GM23338 (cell line): ENCODE measurements at regions not wholly inside any gene's neighbourhood (a gene's known extent, or its start where the extent isn't known, plus 50 kb on each side); places are given as distances from the start of the nearest gene placed in this dataset.

Experiments
- ATAC-seq: fragments of 200-7000 bp; cut with Tn5 transposase; 3 replicates; pipeline ENCODE4 v1.9.1; 2020
- DNase-seq: peaks from one replicate; pipeline ENCODE4 v3.0.0-alpha.2; 2015; ENCODE audit warnings: low spot score
- H2AFZ ChIP-seq: fragments of 200-600 bp; sonication (generic); 2 replicates; pipeline ENCODE4 v1.8.0; 2016; ENCODE audit warnings: antibody characterized with exemption, mild to moderate bottlenecking, moderate library complexity
- H3F3A ChIP-seq: fragments of 200-600 bp; sonication (generic); replicated peaks from 2 replicates; pipeline ENCODE4 v1.8.0; 2017; ENCODE audit warnings: antibody characterized with exemption, mixed run types, low read depth
- H3K27ac ChIP-seq: fragments of 200-600 bp; sonication (generic); 2 replicates; pipeline ENCODE4 v1.6.1; 2016; ENCODE audit warnings: low read depth
- H3K27me3 ChIP-seq: fragments of 200-600 bp; sonication (generic); 2 replicates; pipeline ENCODE4 v1.8.0; 2016; ENCODE audit warnings: mild to moderate bottlenecking, mixed run types, moderate library complexity; ENCODE audit not compliant: insufficient read depth
- H3K36me3 ChIP-seq: fragments of 200-600 bp; sonication (generic); 2 replicates; pipeline ENCODE4 v1.8.0; 2016; ENCODE audit warnings: mild to moderate bottlenecking; ENCODE audit not compliant: insufficient read depth
- H3K4me1 ChIP-seq: fragments of 200-600 bp; sonication (generic); 2 replicates; pipeline ENCODE4 v1.8.0; 2016; ENCODE audit warnings: mild to moderate bottlenecking, moderate library complexity; ENCODE audit not compliant: insufficient read depth
- H3K4me2 ChIP-seq: fragments of 200-600 bp; sonication (generic); 2 replicates; pipeline ENCODE4 v1.7.1; 2017; ENCODE audit warnings: mixed run types
- H3K4me3 ChIP-seq: fragments of 200-600 bp; sonication (generic); 2 replicates; pipeline ENCODE4 v1.6.1; 2016; ENCODE audit warnings: mixed run types
- H3K79me2 ChIP-seq: fragments of 200-600 bp; sonication (generic); replicated peaks from 2 replicates; pipeline ENCODE4 v1.8.0; 2017; ENCODE audit warnings: mild to moderate bottlenecking; ENCODE audit not compliant: insufficient read depth
- H3K9me2 ChIP-seq: fragments of 200-600 bp; sonication (generic); 2 replicates; pipeline ENCODE4 v1.8.0; 2017; ENCODE audit not compliant: insufficient read depth
- H4K20me1 ChIP-seq: fragments of 200-600 bp; sonication (generic); replicated peaks from 2 replicates; pipeline ENCODE4 v1.8.0; 2017; ENCODE audit warnings: mild to moderate bottlenecking; ENCODE audit not compliant: insufficient read depth
- H3K27ac Mint-ChIP-seq: 2 replicates; pipeline ENCODE4 v1.8.0; 2020; ENCODE audit warnings: inconsistent platforms, mild to moderate bottlenecking, moderate library complexity, mixed read lengths
- H3K27me3 Mint-ChIP-seq: 3 replicates; pipeline ENCODE4 v1.8.0; 2022; ENCODE audit warnings: low read depth, mild to moderate bottlenecking, moderate library complexity, mixed read lengths, inconsistent platforms; ENCODE audit not compliant: insufficient read depth, poor library complexity
- H3K36me3 Mint-ChIP-seq: 3 replicates; pipeline ENCODE4 v1.8.0; 2021; ENCODE audit warnings: low read depth, mild to moderate bottlenecking, inconsistent platforms, moderate library complexity, mixed read lengths
- H3K4me1 Mint-ChIP-seq: 3 replicates; pipeline ENCODE4 v1.8.0; 2020; ENCODE audit warnings: mild to moderate bottlenecking, inconsistent platforms, mixed read lengths
- H3K4me3 Mint-ChIP-seq: 3 replicates; pipeline ENCODE4 v1.8.0; 2021; ENCODE audit warnings: moderate library complexity, mild to moderate bottlenecking, inconsistent platforms, mixed read lengths
- H3K9me3 Mint-ChIP-seq: 3 replicates; pipeline ENCODE4 v1.8.0; 2020; ENCODE audit warnings: moderate library complexity, mild to moderate bottlenecking, inconsistent platforms, mixed read lengths
- EZH2 ChIP-seq: fragments of 200-600 bp; sonication (generic); IDR thresholded peaks from one replicate; pipeline ENCODE4 v1.8.0; 2017; ENCODE audit warnings: antibody characterized with exemption, mild to moderate bottlenecking, low read depth; ENCODE audit not compliant: unreplicated experiment
- EZH2phosphoT487 ChIP-seq: fragments of 200-600 bp; sonication (generic); IDR thresholded peaks from one replicate; pipeline ENCODE4 v1.8.1; 2018; ENCODE audit warnings: antibody characterized with exemption; ENCODE audit not compliant: unreplicated experiment
- JUNB ChIP-seq: IDR thresholded peaks from one replicate; pipeline ENCODE4 v1.6.1; 2016; ENCODE audit warnings: antibody characterized with exemption; ENCODE audit not compliant: unreplicated experiment
- NANOG ChIP-seq: IDR thresholded peaks from 2 replicates; pipeline ENCODE4 v1.6.1; 2016; ENCODE audit warnings: antibody characterized with exemption, borderline replicate concordance
- POLR2AphosphoS5 ChIP-seq: IDR thresholded peaks from 2 replicates; pipeline ENCODE4 v1.6.1; 2016; ENCODE audit warnings: antibody characterized with exemption, low read depth
- ZNF114 ChIP-seq: fragments of 250-450 bp; sonication (Bioruptor Pico); IDR thresholded peaks from 2 replicates; pipeline ENCODE4 v1.5.0; 2020; ENCODE audit warnings: mild to moderate bottlenecking, moderate library complexity
- ZNF331 ChIP-seq: fragments of 250-450 bp; sonication (Bioruptor Pico); IDR thresholded peaks from 2 replicates; pipeline ENCODE4 v1.5.0; 2020; ENCODE audit warnings: low read depth, mild to moderate bottlenecking, moderate library complexity
- TF ChIP-seq, protein P1 (sequence below): IDR thresholded peaks from 2 replicates; pipeline ENCODE4 v1.6.1; 2016; ENCODE audit warnings: antibody characterized with exemption
- TF ChIP-seq, protein P2 (sequence below), 2 experiments: fragments of 200-600 bp in 1 of 2; sonication (generic) in 1 of 2; conservative IDR thresholded peaks; 2 replicates each; pipeline versions ENCODE4 v1.5.1 to v1.6.1; 2016 to 2017; ENCODE audit warnings: antibody characterized with exemption in 2 of 2, low read depth in 2 of 2, mild to moderate bottlenecking in 2 of 2, moderate library complexity in 1 of 2
- TF ChIP-seq, protein P3 (sequence below): IDR thresholded peaks from one replicate; pipeline ENCODE4 v1.6.1; 2018; ENCODE audit warnings: antibody characterized with exemption; ENCODE audit not compliant: unreplicated experiment
- TF ChIP-seq, protein P4 (sequence below): fragments of 250-450 bp; sonication (Bioruptor Pico); IDR thresholded peaks from 2 replicates; pipeline ENCODE4 v1.5.0; 2020; ENCODE audit warnings: mild to moderate bottlenecking, moderate library complexity

DNA sequence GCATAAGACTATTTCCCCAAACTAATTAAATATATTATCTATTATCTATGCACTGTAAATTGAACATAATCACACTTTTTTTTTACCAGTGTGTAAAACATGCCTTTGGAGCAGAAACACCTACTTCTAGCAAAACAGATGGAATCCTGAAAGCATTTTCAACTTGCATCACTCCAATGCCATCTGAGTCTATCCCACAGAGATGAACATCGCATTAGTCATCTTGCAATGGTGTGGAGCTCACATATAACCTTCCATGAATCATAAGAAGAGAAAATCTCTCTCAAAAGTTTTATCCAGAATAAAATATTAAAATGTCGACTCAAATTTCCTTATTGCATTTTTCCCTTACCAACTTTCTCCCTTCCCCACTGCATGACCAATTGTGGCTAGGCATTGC lies 406.7 kb upstream of the ACTRT1 start (continued):
- TF ChIP-seq, protein P1, sequence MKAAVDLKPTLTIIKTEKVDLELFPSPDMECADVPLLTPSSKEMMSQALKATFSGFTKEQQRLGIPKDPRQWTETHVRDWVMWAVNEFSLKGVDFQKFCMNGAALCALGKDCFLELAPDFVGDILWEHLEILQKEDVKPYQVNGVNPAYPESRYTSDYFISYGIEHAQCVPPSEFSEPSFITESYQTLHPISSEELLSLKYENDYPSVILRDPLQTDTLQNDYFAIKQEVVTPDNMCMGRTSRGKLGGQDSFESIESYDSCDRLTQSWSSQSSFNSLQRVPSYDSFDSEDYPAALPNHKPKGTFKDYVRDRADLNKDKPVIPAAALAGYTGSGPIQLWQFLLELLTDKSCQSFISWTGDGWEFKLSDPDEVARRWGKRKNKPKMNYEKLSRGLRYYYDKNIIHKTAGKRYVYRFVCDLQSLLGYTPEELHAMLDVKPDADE = no peak
- TF ChIP-seq, protein P2, sequence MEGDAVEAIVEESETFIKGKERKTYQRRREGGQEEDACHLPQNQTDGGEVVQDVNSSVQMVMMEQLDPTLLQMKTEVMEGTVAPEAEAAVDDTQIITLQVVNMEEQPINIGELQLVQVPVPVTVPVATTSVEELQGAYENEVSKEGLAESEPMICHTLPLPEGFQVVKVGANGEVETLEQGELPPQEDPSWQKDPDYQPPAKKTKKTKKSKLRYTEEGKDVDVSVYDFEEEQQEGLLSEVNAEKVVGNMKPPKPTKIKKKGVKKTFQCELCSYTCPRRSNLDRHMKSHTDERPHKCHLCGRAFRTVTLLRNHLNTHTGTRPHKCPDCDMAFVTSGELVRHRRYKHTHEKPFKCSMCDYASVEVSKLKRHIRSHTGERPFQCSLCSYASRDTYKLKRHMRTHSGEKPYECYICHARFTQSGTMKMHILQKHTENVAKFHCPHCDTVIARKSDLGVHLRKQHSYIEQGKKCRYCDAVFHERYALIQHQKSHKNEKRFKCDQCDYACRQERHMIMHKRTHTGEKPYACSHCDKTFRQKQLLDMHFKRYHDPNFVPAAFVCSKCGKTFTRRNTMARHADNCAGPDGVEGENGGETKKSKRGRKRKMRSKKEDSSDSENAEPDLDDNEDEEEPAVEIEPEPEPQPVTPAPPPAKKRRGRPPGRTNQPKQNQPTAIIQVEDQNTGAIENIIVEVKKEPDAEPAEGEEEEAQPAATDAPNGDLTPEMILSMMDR (conservative IDR thresholded peaks at IDR 0.05; ENCODE audit: low read depth in 2 of 2) = no peak
- TF ChIP-seq ZNF331 (CRISPR knock-in tag) (no peak), ZNF114 (CRISPR knock-in tag) (no peak)

DNA sequence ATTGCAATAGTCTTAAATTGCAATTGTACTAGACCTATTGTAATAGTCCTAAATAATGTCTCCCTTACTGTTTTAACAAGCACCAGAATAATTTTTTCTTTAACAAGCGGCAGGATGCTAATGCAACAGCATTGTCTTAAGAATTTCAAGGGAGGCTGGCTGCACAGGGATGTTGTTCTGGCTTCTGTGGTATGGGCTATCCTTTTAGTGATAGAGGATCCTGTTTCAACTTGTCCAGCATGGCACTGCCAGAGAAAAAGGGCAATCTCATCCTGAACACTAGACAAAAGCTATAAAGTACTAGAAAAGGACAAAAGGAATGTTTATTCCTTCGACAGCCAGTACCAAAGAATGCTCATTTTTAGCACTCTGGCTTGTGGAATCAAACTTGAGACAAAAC lies 405.5 kb upstream of the ACTRT1 start:
- Histone ChIP-seq H3K9me2 (no peaks in the 10 kb centered on the region), H3K36me3 (no peaks in the 10 kb centered on the region), H3K27me3 (no peaks in the 10 kb centered on the region), H3K4me3 (no peak overlapping the region), H3K27ac (no peak overlapping the region), H4K20me1 (no peaks in the 10 kb centered on the region), H2AFZ (no peak overlapping the region), H3F3A (no peaks in the 10 kb centered on the region), H3K79me2 (no peaks in the 10 kb centered on the region), H3K4me1 (no peaks in the 10 kb centered on the region), H3K4me2 (no peak overlapping the region)
- TF ChIP-seq POLR2AphosphoS5 (no peak), JUNB (no peak), NANOG (no peak), EZH2 (no peak), EZH2phosphoT487 (no peak)
- TF ChIP-seq, protein P2 (conservative IDR thresholded peaks at IDR 0.05; ENCODE audit: low read depth in 2 of 2) = no peak
- TF ChIP-seq, protein P3, sequence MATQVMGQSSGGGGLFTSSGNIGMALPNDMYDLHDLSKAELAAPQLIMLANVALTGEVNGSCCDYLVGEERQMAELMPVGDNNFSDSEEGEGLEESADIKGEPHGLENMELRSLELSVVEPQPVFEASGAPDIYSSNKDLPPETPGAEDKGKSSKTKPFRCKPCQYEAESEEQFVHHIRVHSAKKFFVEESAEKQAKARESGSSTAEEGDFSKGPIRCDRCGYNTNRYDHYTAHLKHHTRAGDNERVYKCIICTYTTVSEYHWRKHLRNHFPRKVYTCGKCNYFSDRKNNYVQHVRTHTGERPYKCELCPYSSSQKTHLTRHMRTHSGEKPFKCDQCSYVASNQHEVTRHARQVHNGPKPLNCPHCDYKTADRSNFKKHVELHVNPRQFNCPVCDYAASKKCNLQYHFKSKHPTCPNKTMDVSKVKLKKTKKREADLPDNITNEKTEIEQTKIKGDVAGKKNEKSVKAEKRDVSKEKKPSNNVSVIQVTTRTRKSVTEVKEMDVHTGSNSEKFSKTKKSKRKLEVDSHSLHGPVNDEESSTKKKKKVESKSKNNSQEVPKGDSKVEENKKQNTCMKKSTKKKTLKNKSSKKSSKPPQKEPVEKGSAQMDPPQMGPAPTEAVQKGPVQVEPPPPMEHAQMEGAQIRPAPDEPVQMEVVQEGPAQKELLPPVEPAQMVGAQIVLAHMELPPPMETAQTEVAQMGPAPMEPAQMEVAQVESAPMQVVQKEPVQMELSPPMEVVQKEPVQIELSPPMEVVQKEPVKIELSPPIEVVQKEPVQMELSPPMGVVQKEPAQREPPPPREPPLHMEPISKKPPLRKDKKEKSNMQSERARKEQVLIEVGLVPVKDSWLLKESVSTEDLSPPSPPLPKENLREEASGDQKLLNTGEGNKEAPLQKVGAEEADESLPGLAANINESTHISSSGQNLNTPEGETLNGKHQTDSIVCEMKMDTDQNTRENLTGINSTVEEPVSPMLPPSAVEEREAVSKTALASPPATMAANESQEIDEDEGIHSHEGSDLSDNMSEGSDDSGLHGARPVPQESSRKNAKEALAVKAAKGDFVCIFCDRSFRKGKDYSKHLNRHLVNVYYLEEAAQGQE = no peak
- TF ChIP-seq, protein P4, sequence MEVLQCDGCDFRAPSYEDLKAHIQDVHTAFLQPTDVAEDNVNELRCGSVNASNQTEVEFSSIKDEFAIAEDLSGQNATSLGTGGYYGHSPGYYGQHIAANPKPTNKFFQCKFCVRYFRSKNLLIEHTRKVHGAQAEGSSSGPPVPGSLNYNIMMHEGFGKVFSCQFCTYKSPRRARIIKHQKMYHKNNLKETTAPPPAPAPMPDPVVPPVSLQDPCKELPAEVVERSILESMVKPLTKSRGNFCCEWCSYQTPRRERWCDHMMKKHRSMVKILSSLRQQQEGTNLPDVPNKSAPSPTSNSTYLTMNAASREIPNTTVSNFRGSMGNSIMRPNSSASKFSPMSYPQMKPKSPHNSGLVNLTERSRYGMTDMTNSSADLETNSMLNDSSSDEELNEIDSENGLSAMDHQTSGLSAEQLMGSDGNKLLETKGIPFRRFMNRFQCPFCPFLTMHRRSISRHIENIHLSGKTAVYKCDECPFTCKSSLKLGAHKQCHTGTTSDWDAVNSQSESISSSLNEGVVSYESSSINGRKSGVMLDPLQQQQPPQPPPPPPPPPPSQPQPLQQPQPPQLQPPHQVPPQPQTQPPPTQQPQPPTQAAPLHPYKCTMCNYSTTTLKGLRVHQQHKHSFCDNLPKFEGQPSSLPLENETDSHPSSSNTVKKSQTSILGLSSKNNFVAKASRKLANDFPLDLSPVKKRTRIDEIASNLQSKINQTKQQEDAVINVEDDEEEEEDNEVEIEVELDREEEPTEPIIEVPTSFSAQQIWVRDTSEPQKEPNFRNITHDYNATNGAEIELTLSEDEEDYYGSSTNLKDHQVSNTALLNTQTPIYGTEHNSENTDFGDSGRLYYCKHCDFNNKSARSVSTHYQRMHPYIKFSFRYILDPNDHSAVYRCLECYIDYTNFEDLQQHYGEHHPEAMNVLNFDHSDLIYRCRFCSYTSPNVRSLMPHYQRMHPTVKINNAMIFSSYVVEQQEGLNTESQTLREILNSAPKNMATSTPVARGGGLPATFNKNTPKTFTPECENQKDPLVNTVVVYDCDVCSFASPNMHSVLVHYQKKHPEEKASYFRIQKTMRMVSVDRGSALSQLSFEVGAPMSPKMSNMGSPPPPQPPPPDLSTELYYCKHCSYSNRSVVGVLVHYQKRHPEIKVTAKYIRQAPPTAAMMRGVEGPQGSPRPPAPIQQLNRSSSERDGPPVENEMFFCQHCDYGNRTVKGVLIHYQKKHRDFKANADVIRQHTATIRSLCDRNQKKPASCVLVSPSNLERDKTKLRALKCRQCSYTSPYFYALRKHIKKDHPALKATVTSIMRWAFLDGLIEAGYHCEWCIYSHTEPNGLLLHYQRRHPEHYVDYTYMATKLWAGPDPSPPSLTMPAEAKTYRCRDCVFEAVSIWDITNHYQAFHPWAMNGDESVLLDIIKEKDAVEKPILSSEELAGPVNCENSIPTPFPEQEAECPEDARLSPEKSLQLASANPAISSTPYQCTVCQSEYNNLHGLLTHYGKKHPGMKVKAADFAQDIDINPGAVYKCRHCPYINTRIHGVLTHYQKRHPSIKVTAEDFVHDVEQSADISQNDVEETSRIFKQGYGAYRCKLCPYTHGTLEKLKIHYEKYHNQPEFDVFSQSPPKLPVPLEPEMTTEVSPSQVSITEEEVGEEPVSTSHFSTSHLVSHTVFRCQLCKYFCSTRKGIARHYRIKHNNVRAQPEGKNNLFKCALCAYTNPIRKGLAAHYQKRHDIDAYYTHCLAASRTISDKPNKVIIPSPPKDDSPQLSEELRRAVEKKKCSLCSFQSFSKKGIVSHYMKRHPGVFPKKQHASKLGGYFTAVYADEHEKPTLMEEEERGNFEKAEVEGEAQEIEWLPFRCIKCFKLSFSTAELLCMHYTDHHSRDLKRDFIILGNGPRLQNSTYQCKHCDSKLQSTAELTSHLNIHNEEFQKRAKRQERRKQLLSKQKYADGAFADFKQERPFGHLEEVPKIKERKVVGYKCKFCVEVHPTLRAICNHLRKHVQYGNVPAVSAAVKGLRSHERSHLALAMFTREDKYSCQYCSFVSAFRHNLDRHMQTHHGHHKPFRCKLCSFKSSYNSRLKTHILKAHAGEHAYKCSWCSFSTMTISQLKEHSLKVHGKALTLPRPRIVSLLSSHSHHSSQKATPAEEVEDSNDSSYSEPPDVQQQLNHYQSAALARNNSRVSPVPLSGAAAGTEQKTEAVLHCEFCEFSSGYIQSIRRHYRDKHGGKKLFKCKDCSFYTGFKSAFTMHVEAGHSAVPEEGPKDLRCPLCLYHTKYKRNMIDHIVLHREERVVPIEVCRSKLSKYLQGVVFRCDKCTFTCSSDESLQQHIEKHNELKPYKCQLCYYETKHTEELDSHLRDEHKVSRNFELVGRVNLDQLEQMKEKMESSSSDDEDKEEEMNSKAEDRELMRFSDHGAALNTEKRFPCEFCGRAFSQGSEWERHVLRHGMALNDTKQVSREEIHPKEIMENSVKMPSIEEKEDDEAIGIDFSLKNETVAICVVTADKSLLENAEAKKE (CRISPR knock-in tag) = no peak
- Mint-ChIP-seq H3K9me3 (peaks cover 17% of the 10 kb centered on the region; the same call in 2 of the 3 replicates), H3K36me3 (peaks cover 16% of the 10 kb centered on the region; the same call in 2 of the 3 replicates), H3K4me1 (no peaks in the 10 kb centered on the region), H3K4me3 (no peak overlapping the region), H3K27me3 (no peaks in the 10 kb centered on the region), H3K27ac (no peak overlapping the region)
- ATAC-seq = no peak
- DNase-seq = no peak
